ENCODE measurements at regions not wholly inside any gene's neighbourhood (a gene's known extent, or its start where the extent isn't known, plus 50 kb on each side); places are given as distances from the start of the nearest gene placed in this dataset.

GRCh38 chr18:64238076-64238475 lies 89.2 kb upstream of the LINC00305 start:
- no peak for TF ChIP-seq CTCF (IDR thresholded peaks at IDR 0.05; ENCODE audit: low read depth, low read length)
- no peak for TF ChIP-seq POLR2A (IDR thresholded peaks at IDR 0.05; ENCODE audit: extremely low read depth, insufficient read length)
- TF ChIP-seq, protein P1, sequence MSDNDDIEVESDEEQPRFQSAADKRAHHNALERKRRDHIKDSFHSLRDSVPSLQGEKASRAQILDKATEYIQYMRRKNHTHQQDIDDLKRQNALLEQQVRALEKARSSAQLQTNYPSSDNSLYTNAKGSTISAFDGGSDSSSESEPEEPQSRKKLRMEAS (IDR thresholded peaks at IDR 0.05; ENCODE audit: low read depth, low read length): no peak
- no peak for TF ChIP-seq MYC (IDR thresholded peaks at IDR 0.05; ENCODE audit: low read depth, low read length)
- no peak for DNase-seq (ENCODE audit: low read depth)
- H3K4me3 ChIP-seq (ENCODE audit: low read depth, low read length): no peak overlapping the region

DNA sequence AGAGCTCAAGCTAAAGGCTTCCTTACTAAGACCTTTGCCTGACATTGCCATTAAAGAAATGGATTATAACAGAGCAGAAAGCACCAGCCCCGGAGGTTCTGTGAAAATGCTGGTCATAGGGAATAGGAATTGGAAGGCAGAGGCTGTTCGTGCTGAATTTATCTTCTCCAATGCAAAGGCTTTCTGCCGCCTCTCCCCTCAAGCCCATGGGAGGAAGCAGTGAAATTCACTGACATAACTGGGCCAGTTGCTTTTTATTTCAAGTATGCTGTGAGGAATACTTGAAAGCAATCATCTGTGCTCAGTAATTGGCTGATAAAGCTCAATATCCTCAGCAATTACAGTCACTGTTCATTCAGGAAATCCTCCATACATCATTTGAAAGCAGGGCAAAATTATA lies 85.4 kb upstream of the LINC00305 start:
- TF ChIP-seq POLR2A (IDR thresholded peaks at IDR 0.05; ENCODE audit: extremely low read depth, insufficient read length) (no peak), MYC (IDR thresholded peaks at IDR 0.05; ENCODE audit: low read depth, low read length) (no peak), CTCF (IDR thresholded peaks at IDR 0.05; ENCODE audit: low read depth, low read length) (no peak)
- TF ChIP-seq, protein P1 (IDR thresholded peaks at IDR 0.05; ENCODE audit: low read depth, low read length): no peak
- no peak for DNase-seq (ENCODE audit: low read depth)
- H3K4me3 ChIP-seq (ENCODE audit: low read depth, low read length): no peak overlapping the region

- TF ChIP-seq MYC (IDR thresholded peaks at IDR 0.05; ENCODE audit: low read depth, low read length) (no peak), CTCF (IDR thresholded peaks at IDR 0.05; ENCODE audit: low read depth, low read length) (no peak), POLR2A (IDR thresholded peaks at IDR 0.05; ENCODE audit: extremely low read depth, insufficient read length) (no peak)
- TF ChIP-seq, protein P1 (IDR thresholded peaks at IDR 0.05; ENCODE audit: low read depth, low read length): no peak
- no peak overlapping the region for H3K4me3 ChIP-seq (ENCODE audit: low read depth, low read length)
- DNase-seq (ENCODE audit: low read depth): no peak
These were observed 85.0 kb upstream of the LINC00305 start for GRCh38 chr18:64233851-64234250.

DNA sequence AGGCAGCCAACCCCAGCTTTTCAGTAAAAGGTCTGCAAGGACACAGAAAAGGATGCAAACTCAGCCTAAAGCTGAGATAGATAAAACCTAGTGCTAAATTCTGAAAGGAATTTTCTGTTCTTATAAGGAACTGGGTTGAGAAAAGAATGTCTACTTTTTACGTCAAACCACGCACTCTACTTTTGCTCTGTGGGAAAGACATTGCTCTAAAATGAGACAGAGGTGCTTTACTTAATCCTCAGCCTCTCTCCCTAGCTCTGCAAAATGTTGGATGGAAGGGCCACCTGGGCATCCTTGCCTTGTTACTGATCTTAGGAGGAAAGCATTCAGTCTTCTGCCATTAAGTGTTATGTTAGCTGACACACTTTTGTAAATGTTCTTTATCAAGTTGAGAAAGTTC lies 72.1 kb upstream of the LINC00305 start:
- H3K4me3 ChIP-seq (ENCODE audit: low read depth, low read length): no peak overlapping the region
- no peak for TF ChIP-seq CTCF (IDR thresholded peaks at IDR 0.05; ENCODE audit: low read depth, low read length)
- no peak for TF ChIP-seq POLR2A (IDR thresholded peaks at IDR 0.05; ENCODE audit: extremely low read depth, insufficient read length)
- TF ChIP-seq, protein P1 (IDR thresholded peaks at IDR 0.05; ENCODE audit: low read depth, low read length): no peak
- no peak for TF ChIP-seq MYC (IDR thresholded peaks at IDR 0.05; ENCODE audit: low read depth, low read length)
- DNase-seq (ENCODE audit: low read depth): no peak

- no peak for DNase-seq (ENCODE audit: low read depth)
- TF ChIP-seq, protein P1 (IDR thresholded peaks at IDR 0.05; ENCODE audit: low read depth, low read length): no peak
- TF ChIP-seq POLR2A (IDR thresholded peaks at IDR 0.05; ENCODE audit: extremely low read depth, insufficient read length) (no peak), CTCF (IDR thresholded peaks at IDR 0.05; ENCODE audit: low read depth, low read length) (no peak), MYC (IDR thresholded peaks at IDR 0.05; ENCODE audit: low read depth, low read length) (no peak)
- H3K4me3 ChIP-seq (ENCODE audit: low read depth, low read length): no peak overlapping the region
These were observed 70.6 kb upstream of the LINC00305 start for GRCh38 chr18:64219517-64219916.
